Mesodermal cell (in vitro differentiated cells): ENCODE measurements at regions not wholly inside any gene's neighbourhood (a gene's known extent, or its start where the extent isn't known, plus 50 kb on each side); places are given as distances from the start of the nearest gene placed in this dataset.

Experiments used
- H3K27ac ChIP-seq: 2 replicates; pipeline ENCODE4 v1.7.0; 2013; ENCODE audit warnings: mild to moderate bottlenecking, low read depth, low read length, moderate library complexity; ENCODE audit not compliant: severe bottlenecking
- H3K36me3 ChIP-seq: 2 replicates; pipeline ENCODE4 v1.7.1; 2013; ENCODE audit warnings: mild to moderate bottlenecking, low read length, moderate library complexity; ENCODE audit not compliant: control insufficient read depth, insufficient read depth
- H3K4me1 ChIP-seq: one replicate; pipeline ENCODE4 v1.7.1; 2013; ENCODE audit warnings: mild to moderate bottlenecking, low read length; ENCODE audit not compliant: insufficient read depth, control insufficient read depth, poor library complexity, severe bottlenecking
- H3K4me3 ChIP-seq: 2 replicates; pipeline ENCODE4 v1.7.0; 2013; ENCODE audit warnings: low read length, control low read depth, mild to moderate bottlenecking; ENCODE audit not compliant: insufficient read depth, poor library complexity, severe bottlenecking; ENCODE audit errors: extremely low read depth
- H3K9me3 ChIP-seq: 2 replicates; pipeline ENCODE4 v1.7.1; 2013; ENCODE audit warnings: mild to moderate bottlenecking, low read length, moderate library complexity; ENCODE audit not compliant: control insufficient read depth
- WGBS, 2 experiments: methylation state at CpG; one replicate each; pipeline ENCODE4 v1.1.5; 2013; ENCODE audit warnings: missing lambda C conversion rate in 2 of 2; ENCODE audit not compliant: insufficient coverage in 2 of 2; 5-methylcytosine and 5-hydroxymethylcytosine counted together

DNA sequence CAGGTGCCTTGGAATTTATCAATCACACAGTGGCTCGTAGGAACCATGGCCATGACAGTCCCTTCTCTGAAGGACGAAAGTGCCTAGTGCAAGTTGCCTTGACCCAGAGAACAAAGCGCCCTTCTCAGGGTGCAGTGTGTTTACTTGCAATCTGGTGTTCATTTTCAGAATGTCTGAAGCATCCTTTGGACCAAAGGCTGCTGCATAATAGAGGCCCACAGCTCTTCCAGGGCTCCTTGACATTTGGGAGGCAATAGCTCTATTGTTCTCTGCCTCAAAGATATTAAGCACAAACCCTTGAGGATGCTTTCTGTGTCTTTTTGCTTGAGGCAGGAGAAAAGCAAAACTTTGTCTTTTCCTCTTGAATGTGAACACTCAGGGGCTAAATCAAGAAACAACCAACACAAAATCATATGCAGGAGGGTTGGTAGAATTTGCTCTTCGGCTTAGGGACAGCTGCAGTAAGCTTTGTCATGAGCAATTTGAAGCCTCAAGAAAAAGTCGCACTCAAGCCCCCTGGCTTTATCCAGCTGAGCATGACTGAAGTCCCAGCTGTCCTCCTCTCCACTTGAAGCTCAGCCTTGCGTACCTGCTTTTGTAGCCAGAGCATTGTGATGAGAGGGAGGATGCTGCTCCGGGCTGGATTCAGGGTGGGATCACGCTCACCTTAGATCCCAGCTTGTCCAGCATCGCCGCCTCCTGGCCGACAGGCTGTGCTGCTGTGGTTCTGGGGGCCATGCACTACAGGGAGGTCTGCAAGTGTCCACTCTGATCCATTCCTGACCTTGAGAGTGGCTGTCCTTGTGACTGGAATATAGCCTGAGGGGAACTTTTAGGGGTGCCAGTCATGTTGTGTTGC, 495.4 kb downstream of the CDH26 start:
- Histone ChIP-seq H3K9me3 (no peaks in the 10 kb centered on the region), H3K36me3 (no peaks in the 10 kb centered on the region), H3K27ac (no peak overlapping the region), H3K4me3 (no peak overlapping the region), H3K4me1 (no peaks in the 10 kb centered on the region)
- 78 to 89% methylated on average over 8 to 11 of the region's 11 CpGs for WGBS, 2 experiments

DNA sequence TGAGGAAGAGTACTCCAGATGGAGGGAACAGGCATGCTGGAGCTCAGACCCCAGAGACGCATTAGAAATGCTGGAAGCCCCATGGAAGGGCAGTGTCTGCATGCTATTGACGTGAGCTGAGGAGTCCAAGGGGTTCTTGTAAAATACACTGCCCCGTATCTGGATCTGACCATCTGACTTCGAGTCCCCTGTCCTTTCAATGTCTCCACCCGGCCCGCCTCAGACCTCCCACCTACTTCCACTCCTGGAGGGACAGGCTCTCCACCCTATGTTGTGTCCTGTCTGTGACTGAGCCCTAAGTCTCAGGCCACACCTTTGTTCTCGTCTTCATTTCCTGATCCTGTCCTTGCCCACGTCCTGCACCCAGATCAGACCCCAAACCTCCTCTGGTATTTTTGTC, 496.3 kb downstream of the CDH26 start:
- H3K4me1 ChIP-seq: no peaks in the 10 kb centered on the region
- H3K36me3 ChIP-seq: no peaks in the 10 kb centered on the region
- no peak overlapping the region for H3K4me3 ChIP-seq
- H3K9me3 ChIP-seq: no peaks in the 10 kb centered on the region
- 88 to 90% methylated on average over 8 of the region's 8 CpGs for WGBS, 2 experiments
- no peak overlapping the region for H3K27ac ChIP-seq

DNA sequence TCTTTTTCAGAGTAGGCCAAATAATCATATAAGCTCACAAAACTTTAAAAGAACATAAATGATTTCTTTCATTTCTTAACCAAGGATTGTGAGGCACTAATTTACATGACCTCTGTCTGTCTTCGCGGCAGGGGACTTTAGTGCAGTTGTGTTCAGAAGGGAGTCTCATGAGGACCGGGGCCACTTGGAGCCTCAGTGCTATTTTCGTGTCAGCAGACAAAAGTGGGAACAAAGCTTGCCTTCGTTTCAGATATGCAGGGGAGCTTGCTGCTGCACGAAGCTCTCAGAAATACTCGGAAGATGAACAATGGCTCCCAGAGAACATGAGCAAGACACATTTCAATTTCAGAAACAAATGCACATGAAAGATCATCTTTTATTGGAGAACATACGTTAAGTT, 497.0 kb downstream of the CDH26 start:
- no peaks in the 10 kb centered on the region for H3K36me3 ChIP-seq
- no peak overlapping the region for H3K27ac ChIP-seq
- no peaks in the 10 kb centered on the region for H3K4me1 ChIP-seq
- 89 to 95% methylated on average over 8 of the region's 8 CpGs for WGBS, 2 experiments
- no peaks in the 10 kb centered on the region for H3K9me3 ChIP-seq
- H3K4me3 ChIP-seq: no peak overlapping the region

DNA sequence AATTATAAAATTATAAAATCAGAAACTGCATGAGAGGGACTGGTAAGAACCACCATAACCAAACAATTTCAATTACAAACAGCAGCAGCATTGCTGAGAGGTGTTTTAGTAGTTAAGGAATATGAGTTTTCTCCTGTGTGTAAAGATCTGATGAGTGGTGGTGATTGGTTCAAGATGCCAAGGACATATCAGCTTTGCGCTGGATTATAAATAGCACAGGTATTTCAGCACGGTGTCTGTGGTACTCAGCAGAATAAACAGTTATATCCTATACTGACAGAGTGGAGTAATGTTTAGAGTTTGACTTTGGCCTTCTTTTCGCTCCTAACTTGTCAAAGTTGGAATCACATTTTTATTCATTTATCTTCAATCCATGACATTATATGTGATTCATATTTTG, 501.0 kb downstream of the CDH26 start:
- WGBS, 2 experiments: 100% methylated on average over 1 of the region's 3 CpGs

DNA sequence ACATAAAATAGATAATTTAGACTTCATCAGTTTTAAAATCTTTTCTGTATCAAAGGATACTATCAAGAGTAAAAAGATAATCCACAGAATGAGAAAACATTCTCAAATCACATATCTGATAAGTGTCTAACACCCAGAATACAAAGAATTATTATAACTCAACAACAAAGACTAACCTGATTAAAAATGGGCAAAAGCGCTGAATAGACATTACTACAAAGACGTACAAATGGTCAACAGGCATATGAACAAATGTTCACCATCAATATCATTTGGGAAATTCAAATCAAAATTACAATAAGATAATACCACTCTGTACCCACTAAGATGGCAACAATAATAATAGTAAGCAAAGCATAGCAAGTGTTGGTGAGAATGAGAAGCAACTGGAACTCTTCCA, 503.8 kb downstream of the CDH26 start:
- Histone ChIP-seq H3K4me3 (no peak overlapping the region), H3K27ac (no peak overlapping the region), H3K4me1 (no peaks in the 10 kb centered on the region), H3K36me3 (no peaks in the 10 kb centered on the region), H3K9me3 (no peaks in the 10 kb centered on the region)
- 40 to 73% methylated on average over 2 of the region's 2 CpGs for whole genome bisulfite sequencing, 2 experiments

More for the DNA sequence above, 501.0 kb downstream of the CDH26 start:
- no peaks in the 10 kb centered on the region for H3K36me3 ChIP-seq
- no peak overlapping the region for H3K4me3 ChIP-seq
- H3K9me3 ChIP-seq: no peaks in the 10 kb centered on the region
- no peak overlapping the region for H3K27ac ChIP-seq
- H3K4me1 ChIP-seq: no peaks in the 10 kb centered on the region

DNA sequence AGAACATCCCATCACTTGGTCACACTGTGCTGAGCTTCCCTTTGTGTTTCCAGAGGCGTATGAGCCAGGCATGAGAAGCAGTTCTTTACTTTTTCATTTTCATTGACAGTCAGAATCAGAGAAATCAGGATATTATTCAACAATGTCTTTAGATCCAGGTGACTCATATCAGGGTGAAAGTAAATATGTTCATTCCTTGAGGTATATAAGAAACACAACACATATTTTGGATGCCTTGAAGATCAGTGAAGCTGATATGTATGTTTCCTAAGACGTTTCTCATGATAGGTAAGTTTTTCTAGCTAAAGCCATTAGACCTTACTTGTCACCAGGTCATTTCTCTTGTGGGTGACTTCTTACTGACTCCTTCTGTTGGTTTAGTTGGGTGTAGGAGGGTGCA, 505.6 kb downstream of the CDH26 start:
- 67% methylated on average over 1 of the region's 2 CpGs; no CpG with 5 or more reads in 1 of the 2 experiments for WGBS, 2 experiments
- H3K36me3 ChIP-seq: no peaks in the 10 kb centered on the region
- H3K4me3 ChIP-seq: no peak overlapping the region
- H3K27ac ChIP-seq: no peak overlapping the region
- H3K4me1 ChIP-seq: no peaks in the 10 kb centered on the region
- no peaks in the 10 kb centered on the region for H3K9me3 ChIP-seq

DNA sequence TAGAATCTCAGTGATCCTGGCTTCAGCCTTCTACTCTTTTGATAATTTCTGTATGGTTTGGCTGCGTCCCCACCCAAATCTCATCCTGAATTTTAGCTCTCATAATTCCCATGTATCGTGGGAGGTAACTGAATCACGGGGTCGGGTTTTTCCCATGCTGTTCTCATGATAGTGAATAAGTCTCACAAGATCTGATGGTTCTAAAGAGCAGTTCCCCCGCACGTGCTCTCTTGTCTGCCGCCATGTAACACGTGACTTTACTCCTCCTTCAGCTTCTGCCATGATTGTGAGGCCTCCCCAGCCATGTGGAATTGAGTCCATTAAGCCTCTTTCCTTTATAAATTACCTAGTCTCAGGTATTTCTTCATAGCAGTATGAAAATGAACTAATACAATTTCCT, 507.2 kb downstream of the CDH26 start:
- Histone ChIP-seq H3K36me3 (no peaks in the 10 kb centered on the region), H3K4me1 (no peaks in the 10 kb centered on the region), H3K9me3 (no peaks in the 10 kb centered on the region), H3K4me3 (no peak overlapping the region), H3K27ac (no peak overlapping the region)
- 82 to 95% methylated on average over 6 to 8 of the region's 8 CpGs for WGBS, 2 experiments

DNA sequence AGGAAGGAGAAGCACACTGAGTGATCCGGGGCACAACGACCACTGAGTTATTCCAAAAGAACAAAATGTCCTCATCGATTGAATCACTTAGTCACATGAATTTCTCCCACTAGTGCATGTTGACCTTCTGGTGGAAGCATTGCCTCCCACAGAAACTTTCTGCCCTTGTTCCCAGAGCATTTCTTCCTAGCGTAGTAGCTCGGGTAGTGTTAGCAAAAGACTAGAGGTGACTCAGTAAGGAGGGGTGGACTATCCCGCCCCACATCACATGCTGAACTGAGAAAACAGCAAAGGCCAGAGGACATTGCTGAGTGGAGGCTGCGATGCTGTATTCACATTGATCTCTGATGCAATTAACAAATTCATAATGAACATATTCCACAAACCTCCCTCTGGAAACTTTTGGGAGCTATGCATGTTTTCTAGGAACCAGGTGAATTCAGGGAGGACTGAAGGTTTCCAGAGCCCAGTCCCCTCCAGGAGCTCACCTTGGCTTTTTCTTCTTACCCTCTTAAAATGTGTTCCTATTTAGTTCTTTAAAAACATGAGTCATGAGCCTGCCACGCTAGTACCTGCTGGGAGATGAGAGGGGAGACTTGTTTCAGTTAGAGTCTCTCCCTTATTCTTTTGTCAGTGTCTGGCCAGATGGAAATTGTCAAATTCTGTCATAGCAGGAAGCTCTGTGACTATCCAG, 507.9 kb downstream of the CDH26 start:
- H3K4me3 ChIP-seq: no peak overlapping the region
- WGBS, 2 experiments: 81 to 89% methylated on average over 7 of the region's 8 CpGs
- no peaks in the 10 kb centered on the region for H3K9me3 ChIP-seq
- no peaks in the 10 kb centered on the region for H3K4me1 ChIP-seq
- H3K36me3 ChIP-seq: no peaks in the 10 kb centered on the region
- H3K27ac ChIP-seq: no peak overlapping the region

DNA sequence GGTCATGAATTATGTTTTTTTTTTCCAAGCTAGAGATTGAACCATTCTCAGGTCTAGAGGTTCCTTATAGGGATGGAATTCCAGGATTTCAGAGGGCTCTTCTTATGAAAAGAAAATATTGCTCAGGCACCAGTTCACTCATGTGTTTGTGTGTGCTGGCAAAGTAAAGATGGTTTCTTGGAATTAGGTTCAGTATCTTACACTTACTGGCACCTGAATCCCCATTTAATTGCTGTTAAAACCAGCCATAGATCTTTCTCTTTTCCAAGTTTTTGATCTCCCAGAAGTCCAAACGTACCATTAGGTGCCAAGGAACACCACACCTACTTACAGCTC, 508.4 kb downstream of the CDH26 start:
- no peak overlapping the region for H3K4me3 ChIP-seq
- no peaks in the 10 kb centered on the region for H3K4me1 ChIP-seq
- WGBS, 2 experiments: 83% methylated on average over 1 of the region's 1 CpG; no CpG with 5 or more reads in 1 of the 2 experiments
- H3K36me3 ChIP-seq: no peaks in the 10 kb centered on the region
- H3K27ac ChIP-seq: no peak overlapping the region
- H3K9me3 ChIP-seq: no peaks in the 10 kb centered on the region

DNA sequence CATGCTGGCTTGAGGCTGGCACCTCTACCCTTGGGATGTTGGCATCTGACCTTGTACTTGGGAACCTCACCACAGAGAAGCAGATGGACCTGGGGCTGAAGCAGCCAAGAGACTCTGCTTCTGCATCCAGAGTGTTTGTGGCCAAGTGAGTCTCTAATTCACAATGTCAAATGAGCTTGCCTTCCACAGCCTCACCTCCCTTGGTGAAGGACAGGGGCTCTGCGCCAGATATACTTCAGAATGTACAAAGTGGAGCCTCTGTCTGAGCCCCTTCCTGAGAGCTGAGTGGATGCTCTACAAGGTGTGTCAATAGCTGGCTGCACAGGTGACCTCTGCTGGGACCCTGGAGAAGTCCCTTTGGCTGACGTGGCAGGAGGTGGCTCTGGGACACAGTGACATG, 508.9 kb downstream of the CDH26 start:
- H3K4me1 ChIP-seq: no peaks in the 10 kb centered on the region
- WGBS, 2 experiments: 80 to 94% methylated on average over 1 to 2 of the region's 2 CpGs
- no peak overlapping the region for H3K4me3 ChIP-seq
- no peak overlapping the region for H3K27ac ChIP-seq
- no peaks in the 10 kb centered on the region for H3K9me3 ChIP-seq
- H3K36me3 ChIP-seq: no peaks in the 10 kb centered on the region

DNA sequence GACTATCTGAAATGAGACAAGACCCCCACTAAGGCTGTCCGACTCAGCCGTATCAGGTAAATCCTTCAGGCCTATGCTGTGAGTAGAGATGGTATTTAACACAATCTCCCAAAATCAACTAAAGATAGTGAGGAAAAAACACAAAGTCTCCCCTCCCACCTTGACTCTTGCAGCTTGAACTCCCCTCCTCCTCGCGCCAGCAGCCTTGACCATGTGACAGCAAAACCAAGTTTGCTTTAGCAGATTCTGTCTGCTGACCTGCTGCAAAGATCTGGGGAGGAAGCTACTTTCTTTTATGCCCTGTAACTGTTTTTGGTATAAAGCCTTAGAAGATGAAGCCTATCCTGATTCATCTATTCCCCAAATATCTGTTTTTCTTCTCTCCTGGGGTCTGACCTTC, 509.5 kb downstream of the CDH26 start:
- Histone ChIP-seq H3K36me3 (no peaks in the 10 kb centered on the region), H3K9me3 (no peaks in the 10 kb centered on the region), H3K27ac (no peak overlapping the region), H3K4me1 (no peaks in the 10 kb centered on the region), H3K4me3 (no peak overlapping the region)
- 96 to 100% methylated on average over 1 to 2 of the region's 4 CpGs for WGBS, 2 experiments
